ENCODE measurements at regions not wholly inside any gene's neighbourhood (a gene's known extent, or its start where the extent isn't known, plus 50 kb on each side); places are given as distances from the start of the nearest gene placed in this dataset.
"Not testable (repeated sequence)": the region's sequence is repeated elsewhere in the genome, so short reads cannot be mapped to it uniquely, and the experiment has no call there.

GRCh38 chr7:68400783-68401182, 1197.5 kb upstream of the AUTS2 start:
- DNase-seq (ENCODE audit: low read depth): no peak

GRCh38 chr7:68401313-68401712, 1197.0 kb upstream of the AUTS2 start:
- DNase-seq (ENCODE audit: low read depth): no peak

GRCh38 chr7:68406480-68406879, 1191.8 kb upstream of the AUTS2 start:
- DNase-seq (ENCODE audit: low read depth): no peak

- no peak for DNase-seq (ENCODE audit: low read depth)
These were observed 1190.8 kb upstream of the AUTS2 start for GRCh38 chr7:68407460-68407859.

GRCh38 chr7:68408873-68409272, 1189.4 kb upstream of the AUTS2 start:
- no peak for DNase-seq (ENCODE audit: low read depth)

- no peak for DNase-seq (ENCODE audit: low read depth)
These were observed 1188.4 kb upstream of the AUTS2 start for GRCh38 chr7:68409851-68410250.

GRCh38 chr7:68410693-68411092, 1187.6 kb upstream of the AUTS2 start:
- not testable (repeated sequence) for DNase-seq (ENCODE audit: low read depth)

- DNase-seq (ENCODE audit: low read depth): no peak
These were observed 1186.5 kb upstream of the AUTS2 start for GRCh38 chr7:68411742-68412141.

GRCh38 chr7:68414631-68415425, 1183.4 kb upstream of the AUTS2 start:
- DNase-seq (ENCODE audit: low read depth): no peak

- no peak for DNase-seq (ENCODE audit: low read depth)
These were observed 1181.3 kb upstream of the AUTS2 start for GRCh38 chr7:68417002-68417401.

- no peak for DNase-seq (ENCODE audit: low read depth)
These were observed 1180.6 kb upstream of the AUTS2 start for GRCh38 chr7:68417659-68418058.

- no peak for DNase-seq (ENCODE audit: low read depth)
These were observed 1177.7 kb upstream of the AUTS2 start for GRCh38 chr7:68420342-68421192.

- no peak for DNase-seq (ENCODE audit: low read depth)
These were observed 1176.6 kb upstream of the AUTS2 start for GRCh38 chr7:68421712-68422111.

- no peak for DNase-seq (ENCODE audit: low read depth)
These were observed 1176.0 kb upstream of the AUTS2 start for GRCh38 chr7:68422281-68422680.

GRCh38 chr7:68423356-68423755, 1174.9 kb upstream of the AUTS2 start:
- DNase-seq (ENCODE audit: low read depth): no peak

- no peak for DNase-seq (ENCODE audit: low read depth)
These were observed 1173.5 kb upstream of the AUTS2 start for GRCh38 chr7:68424658-68425297.

- no peak for DNase-seq (ENCODE audit: low read depth)
These were observed 1172.9 kb upstream of the AUTS2 start for GRCh38 chr7:68425377-68425776.

GRCh38 chr7:68429411-68430117, 1168.7 kb upstream of the AUTS2 start:
- DNase-seq (ENCODE audit: low read depth): no peak

GRCh38 chr7:68432585-68432984, 1165.7 kb upstream of the AUTS2 start:
- DNase-seq (ENCODE audit: low read depth): no peak

GRCh38 chr7:68433462-68434070, 1164.7 kb upstream of the AUTS2 start:
- DNase-seq (ENCODE audit: low read depth): no peak

GRCh38 chr7:68434857-68435256, 1163.4 kb upstream of the AUTS2 start:
- no peak for DNase-seq (ENCODE audit: low read depth)

- DNase-seq (ENCODE audit: low read depth): no peak
These were observed 1160.3 kb upstream of the AUTS2 start for GRCh38 chr7:68438016-68438415.

Measured in fibroblast of the conjunctiva (primary cell).